HepG2 (cell line): ENCODE measurements at regions not wholly inside any gene's neighbourhood (a gene's known extent, or its start where the extent isn't known, plus 50 kb on each side); places are given as distances from the start of the nearest gene placed in this dataset.

Experiments
- FOXP4 ChIP-seq: sonication (generic); formaldehyde crosslinking; IDR thresholded peaks from 2 replicates; pipeline ENCODE4 v1.4.0; 2020; ENCODE audit warnings: missing genetic modification reagents
- HHEX ChIP-seq: IDR thresholded peaks from 2 replicates; pipeline ENCODE4 v1.6.1; 2016; ENCODE audit warnings: control low read depth
- NCOR1 ChIP-seq: fragments of 200-600 bp; sonication (generic); IDR thresholded peaks from 2 replicates; pipeline ENCODE4 v1.7.0; 2017; ENCODE audit warnings: antibody characterized with exemption, low read length, borderline replicate concordance
- NFE2L1 ChIP-seq: sonication (generic); formaldehyde crosslinking; IDR thresholded peaks from 2 replicates; pipeline ENCODE4 v1.4.0; 2020; ENCODE audit warnings: missing genetic modification reagents, mild to moderate bottlenecking, borderline replicate concordance
- PAF1 ChIP-seq: IDR thresholded peaks from 2 replicates; pipeline ENCODE4 v1.6.1; 2016; ENCODE audit warnings: missing genetic modification reagents, missing compliant biosample characterization
- RFXAP ChIP-seq: sonication (generic); formaldehyde crosslinking; IDR thresholded peaks from 2 replicates; pipeline ENCODE4 v1.4.0; 2020; ENCODE audit warnings: missing genetic modification reagents, borderline replicate concordance
- SMYD3 ChIP-seq: sonication (generic); formaldehyde crosslinking; IDR thresholded peaks from 2 replicates; pipeline ENCODE4 v1.8.1; 2023; ENCODE audit warnings: mild to moderate bottlenecking, missing genetic modification reagents
- THAP9 ChIP-seq: sonication (generic); formaldehyde crosslinking; IDR thresholded peaks from 2 replicates; pipeline ENCODE4; 2020; ENCODE audit warnings: missing genetic modification reagents, mild to moderate bottlenecking, borderline replicate concordance
- ZHX2 ChIP-seq, 2 experiments: sonication (generic) in 1 of 2; formaldehyde crosslinking in 1 of 2; IDR thresholded peaks; 2 replicates each; pipeline versions ENCODE4 v1.6.1 to v1.9.0; 2014 to 2022; ENCODE audit warnings: antibody characterized with exemption in 1 of 2, borderline replicate concordance in 1 of 2, inconsistent platforms in 1 of 2, low read depth in 1 of 2, missing genetic modification reagents in 1 of 2
- ZNF317 ChIP-seq: sonication (generic); formaldehyde crosslinking; IDR thresholded peaks from 2 replicates; pipeline ENCODE4 v1.5.0; 2020; ENCODE audit warnings: mild to moderate bottlenecking, missing genetic modification reagents
- ZNF335 ChIP-seq: sonication (generic); formaldehyde crosslinking; IDR thresholded peaks from 2 replicates; pipeline ENCODE4 v1.4.0; 2020; ENCODE audit warnings: missing genetic modification reagents

GRCh38 chr2:74044999-74045398 lies 60.3 kb downstream of the TET3 start (continued):
- no peak for TF ChIP-seq ZHX2 (IDR thresholded peaks at IDR 0.05; ENCODE audit: low read depth)
- no peak for TF ChIP-seq ZHX2 (CRISPR knock-in tag; IDR thresholded peaks at IDR 0.05; ENCODE audit: borderline replicate concordance)
- TF ChIP-seq NCOR1: no peak
- no peak for TF ChIP-seq RFXAP
- no peak for TF ChIP-seq THAP9
- TF ChIP-seq ZNF317 (CRISPR knock-in tag): no peak
- TF ChIP-seq NFE2L1: no peak
- TF ChIP-seq SMYD3 (CRISPR knock-in tag): no peak
- TF ChIP-seq PAF1 (CRISPR knock-in tag): no peak
- no peak for TF ChIP-seq ZNF335 (CRISPR knock-in tag)
- TF ChIP-seq FOXP4 (CRISPR knock-in tag): no peak
- TF ChIP-seq HHEX (CRISPR knock-in tag): no peak
